Right lobe of liver (tissue), 4 donors: ENCODE measurements at regions not wholly inside any gene's neighbourhood (a gene's known extent, or its start where the extent isn't known, plus 50 kb on each side); places are given as distances from the start of the nearest gene placed in this dataset.

Experiments used
- CTCF ChIP-seq, 4 donors: fragments of 200-600 bp in 3 of 4; fragments of 450-650 bp in 1 of 4; IDR thresholded peaks; one replicate each; pipeline versions ENCODE4 v1.5.1 to v1.8.0; 2016 to 2022; ENCODE audit warnings: antibody characterized with exemption in 4 of 4, mild to moderate bottlenecking in 2 of 4
- POLR2A ChIP-seq: fragments of 450-650 bp; IDR thresholded peaks from one replicate; pipeline ENCODE4 v1.6.1; 2017; ENCODE audit warnings: antibody characterized with exemption, mild to moderate bottlenecking
- donor health status: DM: no; HTN: no; CAD: no.
- donor health status: DM: no; HTN: no; CAD: no.
- donor health status: DM: no; HTN: yes; CAD: no.

- TF ChIP-seq CTCF (IDR thresholded peaks at IDR 0.05) (no peak), POLR2A (no peak)
Observed at GRCh38 chr11:106304274-106304673, 226.8 kb downstream of the AASDHPPT start.
